ENCODE measurements at regions not wholly inside any gene's neighbourhood (a gene's known extent, or its start where the extent isn't known, plus 50 kb on each side); places are given as distances from the start of the nearest gene placed in this dataset.

DNA sequence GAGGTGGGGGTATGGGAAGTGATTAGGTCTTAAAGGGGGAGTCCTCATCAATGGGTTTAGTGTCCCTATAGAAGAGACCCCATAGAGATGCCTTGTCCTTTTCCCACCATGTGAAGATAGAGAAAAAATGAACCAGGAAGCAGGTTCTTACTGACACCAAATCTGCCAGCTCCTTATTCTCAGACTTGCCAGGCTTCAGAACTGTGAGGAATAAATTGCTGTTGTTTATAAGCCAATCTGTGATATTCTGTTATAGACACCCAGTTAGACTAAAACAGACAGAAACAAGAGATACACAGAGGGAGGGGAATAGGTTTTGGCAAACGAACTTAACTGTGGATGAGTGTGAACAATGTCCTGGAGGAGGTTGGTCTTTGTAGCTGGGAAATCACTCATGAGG is 381.4 kb downstream of the ADRA2A start:
- H3K4me1 ChIP-seq (ENCODE audit: control insufficient read depth, insufficient read depth, low read length), result no peaks in the 10 kb centered on the region
- no peak overlapping the region for H3K18ac ChIP-seq (ENCODE audit: low read depth, low read length)
- TF ChIP-seq POLR2A (IDR thresholded peaks at IDR 0.05; ENCODE audit: low read depth, low read length) (no peak), RAD21 (IDR thresholded peaks at IDR 0.05; ENCODE audit: low read length) (no peak), RCOR1 (IDR thresholded peaks at IDR 0.05; ENCODE audit: insufficient replicate concordance, low read length) (no peak), FOS (IDR thresholded peaks at IDR 0.05; ENCODE audit: low read depth, low read length) (no peak), RFX5 (IDR thresholded peaks at IDR 0.05; ENCODE audit: low read depth, low read length) (no peak), BHLHE40 (IDR thresholded peaks at IDR 0.05; ENCODE audit: low read depth, low read length) (no peak), CHD1 (IDR thresholded peaks at IDR 0.05; ENCODE audit: low read depth, low read length) (no peak), CEBPB (IDR thresholded peaks at IDR 0.05; ENCODE audit: low read depth, low read length) (no peak), MAZ (IDR thresholded peaks at IDR 0.05; ENCODE audit: borderline replicate concordance, low read depth, low read length) (no peak), NFE2L2 (IDR thresholded peaks at IDR 0.05; ENCODE audit: low read depth, low read length) (no peak), MAFK (IDR thresholded peaks at IDR 0.05; ENCODE audit: low read depth, low read length) (no peak)
- TF ChIP-seq, protein P1, sequence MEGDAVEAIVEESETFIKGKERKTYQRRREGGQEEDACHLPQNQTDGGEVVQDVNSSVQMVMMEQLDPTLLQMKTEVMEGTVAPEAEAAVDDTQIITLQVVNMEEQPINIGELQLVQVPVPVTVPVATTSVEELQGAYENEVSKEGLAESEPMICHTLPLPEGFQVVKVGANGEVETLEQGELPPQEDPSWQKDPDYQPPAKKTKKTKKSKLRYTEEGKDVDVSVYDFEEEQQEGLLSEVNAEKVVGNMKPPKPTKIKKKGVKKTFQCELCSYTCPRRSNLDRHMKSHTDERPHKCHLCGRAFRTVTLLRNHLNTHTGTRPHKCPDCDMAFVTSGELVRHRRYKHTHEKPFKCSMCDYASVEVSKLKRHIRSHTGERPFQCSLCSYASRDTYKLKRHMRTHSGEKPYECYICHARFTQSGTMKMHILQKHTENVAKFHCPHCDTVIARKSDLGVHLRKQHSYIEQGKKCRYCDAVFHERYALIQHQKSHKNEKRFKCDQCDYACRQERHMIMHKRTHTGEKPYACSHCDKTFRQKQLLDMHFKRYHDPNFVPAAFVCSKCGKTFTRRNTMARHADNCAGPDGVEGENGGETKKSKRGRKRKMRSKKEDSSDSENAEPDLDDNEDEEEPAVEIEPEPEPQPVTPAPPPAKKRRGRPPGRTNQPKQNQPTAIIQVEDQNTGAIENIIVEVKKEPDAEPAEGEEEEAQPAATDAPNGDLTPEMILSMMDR (conservative IDR thresholded peaks at IDR 0.05; ENCODE audit: low read depth, low read length), result no peak
- TF ChIP-seq, protein P2, sequence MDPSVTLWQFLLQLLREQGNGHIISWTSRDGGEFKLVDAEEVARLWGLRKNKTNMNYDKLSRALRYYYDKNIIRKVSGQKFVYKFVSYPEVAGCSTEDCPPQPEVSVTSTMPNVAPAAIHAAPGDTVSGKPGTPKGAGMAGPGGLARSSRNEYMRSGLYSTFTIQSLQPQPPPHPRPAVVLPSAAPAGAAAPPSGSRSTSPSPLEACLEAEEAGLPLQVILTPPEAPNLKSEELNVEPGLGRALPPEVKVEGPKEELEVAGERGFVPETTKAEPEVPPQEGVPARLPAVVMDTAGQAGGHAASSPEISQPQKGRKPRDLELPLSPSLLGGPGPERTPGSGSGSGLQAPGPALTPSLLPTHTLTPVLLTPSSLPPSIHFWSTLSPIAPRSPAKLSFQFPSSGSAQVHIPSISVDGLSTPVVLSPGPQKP (IDR thresholded peaks at IDR 0.05; ENCODE audit: borderline replicate concordance, low read depth, low read length), result no peak
- TF ChIP-seq, protein P3, sequence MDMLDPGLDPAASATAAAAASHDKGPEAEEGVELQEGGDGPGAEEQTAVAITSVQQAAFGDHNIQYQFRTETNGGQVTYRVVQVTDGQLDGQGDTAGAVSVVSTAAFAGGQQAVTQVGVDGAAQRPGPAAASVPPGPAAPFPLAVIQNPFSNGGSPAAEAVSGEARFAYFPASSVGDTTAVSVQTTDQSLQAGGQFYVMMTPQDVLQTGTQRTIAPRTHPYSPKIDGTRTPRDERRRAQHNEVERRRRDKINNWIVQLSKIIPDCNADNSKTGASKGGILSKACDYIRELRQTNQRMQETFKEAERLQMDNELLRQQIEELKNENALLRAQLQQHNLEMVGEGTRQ (IDR thresholded peaks at IDR 0.05; ENCODE audit: low read depth, low read length), result no peak
- ATAC-seq (ENCODE audit: low read depth) (no peak), DNase-seq (no peak)
- no peaks in the 10 kb centered on the region for H3K27me3 ChIP-seq (ENCODE audit: control insufficient read depth, insufficient read depth, low read length)
- no peak overlapping the region for H3K4ac ChIP-seq (ENCODE audit: low read depth, low read length)
- dilution Hi-C loops (cut with HindIII; ENCODE audit: low sequenced_read_pairs, unreplicated experiment) (no loop called here), intact Hi-C loops (cut with micrococcal nuclease) (no loop called here), in situ Hi-C loops (cut with MboI; ENCODE audit: low sequenced_read_pairs) (no loop called here)
- no peaks in the 10 kb centered on the region for H3K79me1 ChIP-seq (ENCODE audit: low read depth in 1 of 2, low read length in 2 of 2)
- H2BK5ac ChIP-seq (ENCODE audit: low read depth, low read length, poor library complexity, severe bottlenecking), result no peak overlapping the region
- no TSS peak for BruUV-seq (replicated peaks)
- no peak overlapping the region for H3K56ac ChIP-seq (ENCODE audit: extremely low read depth, insufficient read depth, low read length)
- no peak overlapping the region for H4K91ac ChIP-seq (ENCODE audit: insufficient read depth, low read depth, low read length)
- no peaks in the 10 kb centered on the region for H3K36me3 ChIP-seq (ENCODE audit: control insufficient read depth, insufficient read depth, low read length)
- no CpG with 5 or more reads among the region's 1 CpG for WGBS, 2 experiments (ENCODE audit: extremely low coverage in 2 of 2, insufficient read length in 1 of 2)
- no peak overlapping the region for H3K14ac ChIP-seq (replicated peaks; ENCODE audit: low read depth, low read length)
- no peak overlapping the region for H2AK5ac ChIP-seq (ENCODE audit: low read depth, low read length)
- ChIA-PET CTCF (no interaction called here), POLR2A (ENCODE audit: unreplicated experiment) (no interaction called here)
- no peak overlapping the region for H3K4me3 ChIP-seq (ENCODE audit: insufficient read depth, low read depth, low read length)
- H3K9ac ChIP-seq (ENCODE audit: low read depth, low read length), result no peak overlapping the region
- no peak overlapping the region for H3K27ac ChIP-seq (ENCODE audit: insufficient read depth, low read length)
- H3K9me3 ChIP-seq (ENCODE audit: control insufficient read depth, insufficient read depth, low read length), result peaks cover 8% of the 10 kb centered on the region
- H4K5ac ChIP-seq (ENCODE audit: low read depth, low read length), result no peak overlapping the region
- H4K20me1 ChIP-seq (ENCODE audit: insufficient read depth, low read length), result no peaks in the 10 kb centered on the region
- H2AFZ ChIP-seq (replicated peaks; ENCODE audit: low read length, poor library complexity), result no peak overlapping the region
- no peak overlapping the region for H4K8ac ChIP-seq (ENCODE audit: low read depth in 2 of 2, low read length in 2 of 2)
- H2BK15ac ChIP-seq (ENCODE audit: low read depth, low read length), result no peak overlapping the region
- no peak overlapping the region for H3K4me2 ChIP-seq (ENCODE audit: low read depth, low read length)
- no peak overlapping the region for H3K23ac ChIP-seq (ENCODE audit: low read depth, low read length)
- no peaks in the 10 kb centered on the region for H3K9me1 ChIP-seq (ENCODE audit: insufficient read depth, low read length)
- H2AK9ac ChIP-seq (replicated peaks; ENCODE audit: low read depth, low read length, poor library complexity), result no peak overlapping the region
- H2BK20ac ChIP-seq (ENCODE audit: low read depth, low read length), result no peak overlapping the region
- no peak overlapping the region for H2BK120ac ChIP-seq (ENCODE audit: low read depth, low read length)
